Natural killer cell (primary cell): ENCODE measurements at regions not wholly inside any gene's neighbourhood (a gene's known extent, or its start where the extent isn't known, plus 50 kb on each side); places are given as distances from the start of the nearest gene placed in this dataset.

Source experiments
- ATAC-seq, 3 donors: fragments of 150-1000 bp in 2 of 3; fragments of 200-7000 bp in 1 of 3; cut with Tn5 transposase; 1 replicate in 1 of 3; 2 replicates in 2 of 3; pipeline ENCODE4 v1.10.0; 2021; ENCODE audit warnings: mild to moderate bottlenecking in 2 of 3, moderate library complexity in 2 of 3
- DNase-seq, 2 donors: peaks; one replicate each; pipeline versions ENCODE4 v3.0.0 to v3.0.0-alpha.2; 2013 to 2021; ENCODE audit warnings: mixed read lengths in 1 of 2
- H3K27ac ChIP-seq: one replicate; pipeline ENCODE4 v1.5.1; 2013; ENCODE audit warnings: mild to moderate bottlenecking, low read length
- H3K27me3 ChIP-seq: one replicate; pipeline ENCODE4 v1.6.1; 2013; ENCODE audit warnings: low read length; ENCODE audit not compliant: control insufficient read depth, insufficient read depth
- H3K36me3 ChIP-seq: one replicate; pipeline ENCODE4 v1.6.1; 2013; ENCODE audit warnings: low read length; ENCODE audit not compliant: control insufficient read depth, insufficient read depth
- H3K4me1 ChIP-seq: one replicate; pipeline ENCODE4 v1.6.1; 2013; ENCODE audit warnings: low read length; ENCODE audit not compliant: control insufficient read depth, insufficient read depth
- H3K4me3 ChIP-seq: one replicate; pipeline ENCODE4 v1.5.1; 2013; ENCODE audit warnings: low read length
- H3K9me3 ChIP-seq: one replicate; pipeline ENCODE4 v1.6.1; 2013; ENCODE audit warnings: low read length; ENCODE audit not compliant: control insufficient read depth, insufficient read depth
- H3K27ac Mint-ChIP-seq, 2 donors: one replicate each; pipeline ENCODE4 v1.8.0; 2022; ENCODE audit warnings: mild to moderate bottlenecking in 2 of 2, mixed read lengths in 2 of 2, moderate library complexity in 1 of 2
- H3K27me3 Mint-ChIP-seq, 2 donors: one replicate each; pipeline ENCODE4 v1.8.0; 2022; ENCODE audit warnings: low read depth in 2 of 2, mixed read lengths in 2 of 2
- H3K36me3 Mint-ChIP-seq: one replicate; pipeline ENCODE4 v1.8.0; 2022; ENCODE audit warnings: mixed read lengths
- H3K4me1 Mint-ChIP-seq, 2 donors: one replicate each; pipeline ENCODE4 v1.8.0; 2022; ENCODE audit warnings: mixed read lengths in 2 of 2
- H3K4me3 Mint-ChIP-seq: one replicate; pipeline ENCODE4 v1.8.0; 2022; ENCODE audit warnings: mild to moderate bottlenecking, moderate library complexity, mixed read lengths
- H3K9me3 Mint-ChIP-seq, 2 donors: one replicate each; pipeline ENCODE4 v1.8.0; 2022; ENCODE audit warnings: mixed read lengths in 2 of 2
- WGBS: methylation state at CpG from one replicate; pipeline ENCODE4 v1.1.7; 2013; ENCODE audit warnings: missing lambda C conversion rate; ENCODE audit not compliant: insufficient coverage; 5-methylcytosine and 5-hydroxymethylcytosine counted together
- intact Hi-C: fragments of 100-400 bp; cut with micrococcal nuclease; formaldehyde crosslinking; loops from one replicate; pipeline ENCODE4 v1.14.2; 2022
- TF ChIP-seq, protein P1 (sequence below): fragments of 200-600 bp; IDR thresholded peaks from one replicate; pipeline ENCODE4 v1.8.0; 2022; ENCODE audit warnings: antibody characterized with exemption

DNA sequence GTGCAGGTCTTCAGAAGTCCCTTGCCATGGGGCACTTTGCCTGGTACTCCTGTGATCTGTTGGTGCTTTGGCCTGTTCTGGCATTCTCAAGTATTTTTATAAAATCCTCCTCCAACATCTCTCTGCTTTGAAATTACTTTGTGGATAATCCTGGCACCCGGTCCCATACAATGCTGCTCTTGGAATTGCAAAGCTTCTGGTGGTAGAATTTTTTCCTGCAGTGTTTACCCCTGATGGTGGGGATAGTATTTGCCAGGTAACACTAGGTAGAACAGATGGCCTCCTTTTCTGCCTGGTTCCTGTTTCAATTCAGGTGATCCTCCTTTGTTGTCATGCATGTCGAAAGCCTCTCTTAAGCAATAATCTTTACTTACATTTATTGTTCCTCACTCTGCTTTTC, 109.8 kb upstream of the ATP10B start:
- TF ChIP-seq, protein P1, sequence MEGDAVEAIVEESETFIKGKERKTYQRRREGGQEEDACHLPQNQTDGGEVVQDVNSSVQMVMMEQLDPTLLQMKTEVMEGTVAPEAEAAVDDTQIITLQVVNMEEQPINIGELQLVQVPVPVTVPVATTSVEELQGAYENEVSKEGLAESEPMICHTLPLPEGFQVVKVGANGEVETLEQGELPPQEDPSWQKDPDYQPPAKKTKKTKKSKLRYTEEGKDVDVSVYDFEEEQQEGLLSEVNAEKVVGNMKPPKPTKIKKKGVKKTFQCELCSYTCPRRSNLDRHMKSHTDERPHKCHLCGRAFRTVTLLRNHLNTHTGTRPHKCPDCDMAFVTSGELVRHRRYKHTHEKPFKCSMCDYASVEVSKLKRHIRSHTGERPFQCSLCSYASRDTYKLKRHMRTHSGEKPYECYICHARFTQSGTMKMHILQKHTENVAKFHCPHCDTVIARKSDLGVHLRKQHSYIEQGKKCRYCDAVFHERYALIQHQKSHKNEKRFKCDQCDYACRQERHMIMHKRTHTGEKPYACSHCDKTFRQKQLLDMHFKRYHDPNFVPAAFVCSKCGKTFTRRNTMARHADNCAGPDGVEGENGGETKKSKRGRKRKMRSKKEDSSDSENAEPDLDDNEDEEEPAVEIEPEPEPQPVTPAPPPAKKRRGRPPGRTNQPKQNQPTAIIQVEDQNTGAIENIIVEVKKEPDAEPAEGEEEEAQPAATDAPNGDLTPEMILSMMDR, result no peak
- 75% methylated on average over 1 of the region's 2 CpGs for WGBS
- H3K9me3 Mint-ChIP-seq, result peaks cover 0 to 3% of the 10 kb centered on the region in 2 donors

DNA sequence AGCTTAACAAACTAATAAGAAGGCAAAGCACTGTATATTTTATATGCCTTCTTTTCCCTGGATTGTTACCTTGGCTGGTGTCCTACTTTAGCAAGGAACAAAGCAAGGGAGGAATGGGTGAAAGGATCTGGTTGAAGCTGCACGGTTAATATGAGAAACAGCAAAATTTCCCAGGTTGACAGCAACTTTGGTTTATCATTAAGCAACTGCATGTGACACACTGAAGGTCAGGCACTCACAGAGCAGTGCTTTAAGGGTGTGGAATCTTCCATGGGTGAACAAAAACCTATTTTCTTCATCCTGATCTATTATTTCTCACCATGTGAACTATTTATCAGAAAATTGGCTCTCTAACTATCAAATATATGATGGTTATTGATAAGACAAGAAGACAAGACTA, 109.0 kb upstream of the ATP10B start:
- Histone ChIP-seq H3K36me3 (no peaks in the 10 kb centered on the region), H3K27ac (no peak overlapping the region), H3K27me3 (no peaks in the 10 kb centered on the region), H3K9me3 (no peaks in the 10 kb centered on the region), H3K4me3 (no peak overlapping the region), H3K4me1 (no peaks in the 10 kb centered on the region)
- no peaks in the 10 kb centered on the region for H3K27me3 Mint-ChIP-seq
- no peaks in the 10 kb centered on the region for H3K4me1 Mint-ChIP-seq
- H3K4me3 Mint-ChIP-seq, result no peak overlapping the region
- 82% methylated on average over 1 of the region's 1 CpG for WGBS
- no peak overlapping the region for H3K27ac Mint-ChIP-seq
- intact Hi-C loops, result no loop called here
- TF ChIP-seq, protein P1, result no peak
- H3K36me3 Mint-ChIP-seq, result no peaks in the 10 kb centered on the region
- no peak for DNase-seq
- ATAC-seq, result no peak
- peaks cover 0 to 3% of the 10 kb centered on the region in 2 donors for H3K9me3 Mint-ChIP-seq

More for the DNA sequence above, 109.8 kb upstream of the ATP10B start:
- Mint-ChIP-seq H3K27ac (no peak overlapping the region), H3K4me3 (no peak overlapping the region), H3K36me3 (no peaks in the 10 kb centered on the region), H3K4me1 (no peaks in the 10 kb centered on the region), H3K27me3 (no peaks in the 10 kb centered on the region)
- intact Hi-C loops, result no loop called here
- Histone ChIP-seq H3K4me1 (no peaks in the 10 kb centered on the region), H3K36me3 (no peaks in the 10 kb centered on the region), H3K27me3 (no peaks in the 10 kb centered on the region), H3K4me3 (no peak overlapping the region), H3K9me3 (no peaks in the 10 kb centered on the region), H3K27ac (no peak overlapping the region)
- no peak for DNase-seq
- ATAC-seq, result no peak

DNA sequence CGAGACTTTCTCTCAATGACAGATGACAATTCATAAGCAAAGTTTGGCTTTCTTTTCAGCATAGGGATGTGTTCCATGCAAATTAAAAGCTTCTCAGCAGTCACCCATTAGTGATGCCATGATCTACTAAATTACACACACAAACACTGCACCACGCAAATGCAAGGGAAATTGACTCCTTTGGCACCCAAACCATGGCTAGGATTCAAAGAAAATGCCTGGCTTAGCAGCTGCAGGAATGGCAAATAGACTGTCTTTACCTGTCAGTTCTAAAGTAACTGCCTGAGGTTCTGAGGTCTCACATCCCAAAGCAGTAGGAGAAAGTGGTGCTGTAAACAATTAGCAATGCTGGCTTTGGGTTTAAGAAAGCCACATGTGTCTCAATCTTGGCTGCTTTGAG, 108.6 kb upstream of the ATP10B start:
- Mint-ChIP-seq H3K4me1 (no peaks in the 10 kb centered on the region), H3K36me3 (no peaks in the 10 kb centered on the region), H3K27me3 (no peaks in the 10 kb centered on the region), H3K9me3 (peaks cover 0 to 3% of the 10 kb centered on the region in 2 donors), H3K27ac (no peak overlapping the region), H3K4me3 (no peak overlapping the region)
- no peaks in the 10 kb centered on the region for H3K27me3 ChIP-seq
- WGBS, result 77% methylated on average over 2 of the region's 2 CpGs
- H3K4me3 ChIP-seq, result no peak overlapping the region
- TF ChIP-seq, protein P1, result no peak
- DNase-seq (no peak), ATAC-seq (no peak)
- H3K36me3 ChIP-seq, result no peaks in the 10 kb centered on the region
- H3K4me1 ChIP-seq, result no peaks in the 10 kb centered on the region
- no peak overlapping the region for H3K27ac ChIP-seq
- intact Hi-C loops, result no loop called here
- no peaks in the 10 kb centered on the region for H3K9me3 ChIP-seq

DNA sequence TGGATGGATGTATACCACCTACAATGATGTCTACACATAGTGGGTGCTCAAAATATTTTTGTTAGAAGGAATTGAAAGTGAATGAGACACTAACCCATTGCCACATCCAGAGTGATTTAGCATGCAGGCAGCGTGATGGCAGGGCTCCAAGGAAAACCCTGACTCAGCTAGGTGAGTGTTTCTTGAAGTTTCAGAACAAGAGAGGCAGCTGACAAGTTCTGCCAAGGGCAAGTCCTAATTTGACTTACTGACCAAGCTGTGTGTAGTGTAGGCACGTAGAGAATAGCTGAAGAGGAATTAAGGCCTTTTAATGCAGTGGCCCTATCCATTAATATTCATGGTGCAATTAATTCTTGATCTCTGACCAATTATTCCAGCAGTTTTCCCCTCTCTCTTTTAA, 107.8 kb upstream of the ATP10B start:
- Histone ChIP-seq H3K9me3 (no peaks in the 10 kb centered on the region), H3K4me3 (no peak overlapping the region), H3K27ac (no peak overlapping the region), H3K4me1 (no peaks in the 10 kb centered on the region), H3K36me3 (no peaks in the 10 kb centered on the region), H3K27me3 (no peaks in the 10 kb centered on the region)
- DNase-seq, result no peak
- no peaks in the 10 kb centered on the region for H3K27me3 Mint-ChIP-seq
- no peaks in the 10 kb centered on the region for H3K36me3 Mint-ChIP-seq
- intact Hi-C loops, result no loop called here
- no peak for ATAC-seq
- peaks cover 0 to 3% of the 10 kb centered on the region in 2 donors for H3K9me3 Mint-ChIP-seq
- no peak overlapping the region for H3K27ac Mint-ChIP-seq
- no peaks in the 10 kb centered on the region for H3K4me1 Mint-ChIP-seq
- no peak overlapping the region for H3K4me3 Mint-ChIP-seq
- WGBS, result 29% methylated on average over 2 of the region's 2 CpGs
- TF ChIP-seq, protein P1, result no peak
